ENCODE measurements at regions not wholly inside any gene's neighbourhood (a gene's known extent, or its start where the extent isn't known, plus 50 kb on each side); places are given as distances from the start of the nearest gene placed in this dataset.

- Histone ChIP-seq H2BK15ac (ENCODE audit: low read depth, low read length) (no peak overlapping the region), H3K4me2 (ENCODE audit: low read depth, low read length) (no peak overlapping the region), H3K79me1 (ENCODE audit: low read depth in 1 of 2, low read length in 2 of 2) (no peaks in the 10 kb centered on the region), H3K27ac (ENCODE audit: insufficient read depth, low read length) (no peak overlapping the region), H2BK120ac (ENCODE audit: low read depth, low read length) (no peak overlapping the region), H2AK9ac (replicated peaks; ENCODE audit: low read depth, low read length, poor library complexity) (no peak overlapping the region), H4K20me1 (ENCODE audit: insufficient read depth, low read length) (no peaks in the 10 kb centered on the region), H3K9me1 (ENCODE audit: insufficient read depth, low read length) (no peaks in the 10 kb centered on the region), H2BK5ac (ENCODE audit: low read depth, low read length, poor library complexity, severe bottlenecking) (no peak overlapping the region), H3K36me3 (ENCODE audit: control insufficient read depth, insufficient read depth, low read length) (no peaks in the 10 kb centered on the region), H4K8ac (ENCODE audit: low read depth in 2 of 2, low read length in 2 of 2) (no peak overlapping the region), H2AFZ (replicated peaks; ENCODE audit: low read length, poor library complexity) (no peak overlapping the region), H2BK20ac (ENCODE audit: low read depth, low read length) (no peak overlapping the region), H2AK5ac (ENCODE audit: low read depth, low read length) (no peak overlapping the region), H3K56ac (ENCODE audit: extremely low read depth, insufficient read depth, low read length) (no peak overlapping the region), H3K23ac (ENCODE audit: low read depth, low read length) (no peak overlapping the region), H3K4me1 (ENCODE audit: control insufficient read depth, insufficient read depth, low read length) (no peaks in the 10 kb centered on the region), H3K4me3 (ENCODE audit: insufficient read depth, low read depth, low read length) (no peak overlapping the region), H3K9me3 (ENCODE audit: control insufficient read depth, insufficient read depth, low read length) (no peaks in the 10 kb centered on the region), H3K27me3 (ENCODE audit: control insufficient read depth, insufficient read depth, low read length) (no peaks in the 10 kb centered on the region; the same call in 1 of the 2 replicates), H4K5ac (ENCODE audit: low read depth, low read length) (no peak overlapping the region), H3K18ac (ENCODE audit: low read depth, low read length) (no peak overlapping the region), H3K4ac (ENCODE audit: low read depth, low read length) (no peak overlapping the region), H4K91ac (ENCODE audit: insufficient read depth, low read depth, low read length) (no peak overlapping the region), H3K9ac (ENCODE audit: low read depth, low read length) (no peak overlapping the region), H3K14ac (replicated peaks; ENCODE audit: low read depth, low read length) (no peak overlapping the region)
- ChIA-PET POLR2A (ENCODE audit: unreplicated experiment) (no interaction called here), CTCF (no interaction called here)
- dilution Hi-C loops (cut with HindIII; ENCODE audit: low sequenced_read_pairs, unreplicated experiment) = no loop called here
- TF ChIP-seq RCOR1 (IDR thresholded peaks at IDR 0.05; ENCODE audit: insufficient replicate concordance, low read length) = no peak
- TF ChIP-seq RAD21 (IDR thresholded peaks at IDR 0.05; ENCODE audit: low read length) = no peak
- no peak for TF ChIP-seq CHD1 (IDR thresholded peaks at IDR 0.05; ENCODE audit: low read depth, low read length)
- no peak for TF ChIP-seq BHLHE40 (IDR thresholded peaks at IDR 0.05; ENCODE audit: low read depth, low read length)
- TF ChIP-seq MAZ (IDR thresholded peaks at IDR 0.05; ENCODE audit: borderline replicate concordance, low read depth, low read length) = no peak
- TF ChIP-seq MAFK (IDR thresholded peaks at IDR 0.05; ENCODE audit: low read depth, low read length) = no peak
- in situ Hi-C loops (cut with MboI; ENCODE audit: low sequenced_read_pairs) = no loop called here
- WGBS, 2 experiments (ENCODE audit: extremely low coverage in 2 of 2, insufficient read length in 1 of 2) = no CpG with 5 or more reads among the region's 2 CpGs
- no peak for DNase-seq
- no TSS peak for BruUV-seq (replicated peaks)
- intact Hi-C loops (cut with micrococcal nuclease) = no loop called here
- ATAC-seq (ENCODE audit: low read depth) = no peak
Measured at GRCh38 chr6:1544603-1545002, 65.1 kb upstream of the FOXC1 start.

Measured in IMR-90 (cell line).